NCI-H2081 treated with DMSO at 0.1 percent for 48 hours (cell line): ENCODE measurements at regions not wholly inside any gene's neighbourhood (a gene's known extent, or its start where the extent isn't known, plus 50 kb on each side); places are given as distances from the start of the nearest gene placed in this dataset.
"Not testable (repeated sequence)": the region's sequence is repeated elsewhere in the genome, so short reads cannot be mapped to it uniquely, and the experiment has no call there.

Experiments used
- DNase-seq: peaks from one replicate; lab custom pipeline; 2025; lab: John Stamatoyannopoulos, UW

- DNase-seq: no peak
These were observed 162.1 kb downstream of the MYCN start for GRCh38 chr2:16102358-16102975.

- no peak for DNase-seq
These were observed 160.8 kb downstream of the MYCN start for GRCh38 chr2:16101196-16101595.

- no peak for DNase-seq
These were observed 159.7 kb downstream of the MYCN start for GRCh38 chr2:16100006-16100405.

- no peak for DNase-seq
These were observed 159.0 kb downstream of the MYCN start for GRCh38 chr2:16099326-16099725.

- DNase-seq: no peak
These were observed 156.6 kb downstream of the MYCN start for GRCh38 chr2:16096962-16097361.

- DNase-seq: not testable (repeated sequence)
These were observed 155.1 kb downstream of the MYCN start for GRCh38 chr2:16095483-16095882.

- DNase-seq: no peak
These were observed 154.5 kb downstream of the MYCN start for GRCh38 chr2:16094811-16095210.

GRCh38 chr2:16093639-16094529 lies 153.5 kb downstream of the MYCN start:
- DNase-seq: no peak

GRCh38 chr2:16092861-16093638 lies 152.7 kb downstream of the MYCN start:
- no peak for DNase-seq

- DNase-seq: no peak
These were observed 151.4 kb downstream of the MYCN start for GRCh38 chr2:16091576-16092282.

- no peak for DNase-seq
These were observed 150.6 kb downstream of the MYCN start for GRCh38 chr2:16090650-16091575.

GRCh38 chr2:16089491-16089890 lies 149.1 kb downstream of the MYCN start:
- DNase-seq: not testable (repeated sequence)

GRCh38 chr2:16088802-16089112 lies 148.4 kb downstream of the MYCN start:
- no peak for DNase-seq

GRCh38 chr2:16088035-16088801 lies 147.9 kb downstream of the MYCN start:
- no peak for DNase-seq

- not testable (repeated sequence) for DNase-seq
These were observed 145.8 kb downstream of the MYCN start for GRCh38 chr2:16086136-16086535.

- no peak for DNase-seq
These were observed 144.7 kb downstream of the MYCN start for GRCh38 chr2:16085073-16085472.

- no peak for DNase-seq
These were observed 143.9 kb downstream of the MYCN start for GRCh38 chr2:16084274-16084673.

- no peak for DNase-seq
These were observed 141.9 kb downstream of the MYCN start for GRCh38 chr2:16082276-16082675.

- no peak for DNase-seq
These were observed 141.2 kb downstream of the MYCN start for GRCh38 chr2:16081316-16082200.
